ENCODE measurements at regions not wholly inside any gene's neighbourhood (a gene's known extent, or its start where the extent isn't known, plus 50 kb on each side); places are given as distances from the start of the nearest gene placed in this dataset.
"Not testable (repeated sequence)": the region's sequence is repeated elsewhere in the genome, so short reads cannot be mapped to it uniquely, and the experiment has no call there.

GRCh38 chr12:4154672-4155225 lies 118.8 kb upstream of the CCND2 start:
- ChIA-PET CTCF (no interaction called here), POLR2A (interaction anchor here (1.1 kb wide), 1 partner anchor 127 kb away, joined by 3 read pairs; no protein-coding TSS in a partner anchor)
- no peak for DNase-seq (ENCODE audit: extremely low spot score)
- no peak for TF ChIP-seq ARNT (IDR thresholded peaks at IDR 0.05)
- no peak for TF ChIP-seq ELF4 (IDR thresholded peaks at IDR 0.05)
- no peak for TF ChIP-seq SUZ12 (IDR thresholded peaks at IDR 0.05)
- TF ChIP-seq NFRKB (IDR thresholded peaks at IDR 0.05): no peak
- no peak for TF ChIP-seq L3MBTL2 (conservative IDR thresholded peaks at IDR 0.05)
- TF ChIP-seq CTBP1 (IDR thresholded peaks at IDR 0.05; ENCODE audit: borderline replicate concordance): no peak
- TF ChIP-seq SP1 (IDR thresholded peaks at IDR 0.05): no peak
- TF ChIP-seq BHLHE40 (IDR thresholded peaks at IDR 0.05; ENCODE audit: borderline replicate concordance): no peak
- no peak for TF ChIP-seq FOXM1 (IDR thresholded peaks at IDR 0.05; ENCODE audit: borderline replicate concordance)
- TF ChIP-seq HDGF (IDR thresholded peaks at IDR 0.05; ENCODE audit: borderline replicate concordance): no peak
- TF ChIP-seq PKNOX1 (IDR thresholded peaks at IDR 0.05): no peak
- TF ChIP-seq TARDBP (IDR thresholded peaks at IDR 0.05): no peak
- TF ChIP-seq FOXA1 (IDR thresholded peaks at IDR 0.05): no peak
- TF ChIP-seq FOXK2 (IDR thresholded peaks at IDR 0.05): no peak
- no peak for TF ChIP-seq ZNF384 (IDR thresholded peaks at IDR 0.05)

- ChIA-PET POLR2A (no interaction called here), CTCF (no interaction called here)
- TF ChIP-seq BHLHE40 (IDR thresholded peaks at IDR 0.05; ENCODE audit: borderline replicate concordance): no peak
- TF ChIP-seq ELF4 (IDR thresholded peaks at IDR 0.05): no peak
- no peak for TF ChIP-seq LEF1 (IDR thresholded peaks at IDR 0.05; ENCODE audit: borderline replicate concordance)
- TF ChIP-seq NFRKB (IDR thresholded peaks at IDR 0.05): no peak
- TF ChIP-seq ZNF384 (IDR thresholded peaks at IDR 0.05): no peak
- TF ChIP-seq TARDBP (IDR thresholded peaks at IDR 0.05): no peak
- TF ChIP-seq SUZ12 (IDR thresholded peaks at IDR 0.05): no peak
- no peak for TF ChIP-seq PKNOX1 (IDR thresholded peaks at IDR 0.05)
- TF ChIP-seq FOXM1 (IDR thresholded peaks at IDR 0.05; ENCODE audit: borderline replicate concordance): no peak
- no peak for DNase-seq (ENCODE audit: extremely low spot score)
Measured at GRCh38 chr12:4153343-4153892, 120.1 kb upstream of the CCND2 start.

GRCh38 chr12:4152145-4152795 lies 121.3 kb upstream of the CCND2 start:
- ChIA-PET CTCF (no interaction called here), POLR2A (interaction anchor here (1.3 kb wide), 1 partner anchor 121 kb away, joined by 3 read pairs; the partner anchor contains the start of gene CCND2)
- no peak for DNase-seq (ENCODE audit: extremely low spot score)
- TF ChIP-seq NFRKB (IDR thresholded peaks at IDR 0.05) (no peak), PKNOX1 (IDR thresholded peaks at IDR 0.05) (no peak), BHLHE40 (IDR thresholded peaks at IDR 0.05; ENCODE audit: borderline replicate concordance) (no peak), ZNF384 (IDR thresholded peaks at IDR 0.05) (no peak), SP1 (IDR thresholded peaks at IDR 0.05) (no peak), LEF1 (IDR thresholded peaks at IDR 0.05; ENCODE audit: borderline replicate concordance) (no peak)

GRCh38 chr12:4151362-4152121 lies 122.0 kb upstream of the CCND2 start:
- no peak for DNase-seq (ENCODE audit: extremely low spot score)
- ChIA-PET POLR2A (interaction anchor here (1.3 kb wide), 1 partner anchor 122 kb away, joined by 3 read pairs; the partner anchor contains the start of gene CCND2), CTCF (no interaction called here)
- no peak for TF ChIP-seq ELF4 (IDR thresholded peaks at IDR 0.05)
- no peak for TF ChIP-seq SUZ12 (IDR thresholded peaks at IDR 0.05)
- TF ChIP-seq CTBP1 (IDR thresholded peaks at IDR 0.05; ENCODE audit: borderline replicate concordance): no peak
- TF ChIP-seq ARNT (IDR thresholded peaks at IDR 0.05): no peak
- no peak for TF ChIP-seq NFRKB (IDR thresholded peaks at IDR 0.05)
- no peak for TF ChIP-seq FOXA1 (IDR thresholded peaks at IDR 0.05)
- TF ChIP-seq SP1 (IDR thresholded peaks at IDR 0.05): no peak
- no peak for TF ChIP-seq BHLHE40 (IDR thresholded peaks at IDR 0.05; ENCODE audit: borderline replicate concordance)
- no peak for TF ChIP-seq PKNOX1 (IDR thresholded peaks at IDR 0.05)
- no peak for TF ChIP-seq LEF1 (IDR thresholded peaks at IDR 0.05; ENCODE audit: borderline replicate concordance)
- TF ChIP-seq ZNF384 (IDR thresholded peaks at IDR 0.05): no peak
- no peak for TF ChIP-seq FOXM1 (IDR thresholded peaks at IDR 0.05; ENCODE audit: borderline replicate concordance)

- POLR2A ChIA-PET; CTCF ChIA-PET; DNase-seq (ENCODE audit: extremely low spot score): not testable (repeated sequence)
Measured at GRCh38 chr12:4150355-4150754, 123.2 kb upstream of the CCND2 start.

Measured in HEK293T (cell line).